Calu3 (cell line): ENCODE measurements at regions not wholly inside any gene's neighbourhood (a gene's known extent, or its start where the extent isn't known, plus 50 kb on each side); places are given as distances from the start of the nearest gene placed in this dataset.

ENCODE experiments used
- BruUV-seq: library from RNA; stranded (reverse); fragments of 400-500 nt; replicated peaks from 2 replicates; lab custom pipeline; 2021; lab: Mats Ljungman, UMichigan
- CTCF ChIA-PET: fragments of 300-600 bp; sonication (Branson Sonifier 250); formaldehyde crosslinking; loops from one replicate; lab custom pipeline; 2022; ENCODE audit warnings: antibody characterized with exemption; lab: Charles Lee
- DNase-seq: peaks from one replicate; pipeline ENCODE4 v3.0.0; 2022
- H3K27ac Mint-ChIP-seq: one replicate; pipeline ENCODE4 v1.8.0; 2022; ENCODE audit warnings: mixed read lengths; ENCODE audit not compliant: unreplicated experiment
- H3K27me3 Mint-ChIP-seq: one replicate; pipeline ENCODE4 v1.8.0; 2022; ENCODE audit warnings: mixed read lengths; ENCODE audit not compliant: unreplicated experiment
- H3K36me3 Mint-ChIP-seq: one replicate; pipeline ENCODE4 v1.8.0; 2022; ENCODE audit warnings: mild to moderate bottlenecking, moderate library complexity, mixed read lengths; ENCODE audit not compliant: insufficient read depth, unreplicated experiment
- H3K4me1 Mint-ChIP-seq: one replicate; pipeline ENCODE4 v1.8.0; 2022; ENCODE audit warnings: mild to moderate bottlenecking, low read depth, mixed read lengths; ENCODE audit not compliant: unreplicated experiment
- H3K4me3 Mint-ChIP-seq: one replicate; pipeline ENCODE4 v1.8.0; 2022; ENCODE audit warnings: mild to moderate bottlenecking, low read depth, moderate library complexity, mixed read lengths; ENCODE audit not compliant: unreplicated experiment
- H3K9me3 Mint-ChIP-seq: one replicate; pipeline ENCODE4 v1.8.0; 2022; ENCODE audit warnings: low read depth, mixed read lengths; ENCODE audit not compliant: unreplicated experiment
- CTCF ChIP-seq: fragments of 200-600 bp; IDR thresholded peaks from one replicate; pipeline ENCODE4 v1.8.0; 2022; ENCODE audit warnings: antibody characterized with exemption; ENCODE audit not compliant: unreplicated experiment
- intact Hi-C: fragments of 100-400 bp; cut with micrococcal nuclease; formaldehyde crosslinking; loops from one replicate; pipeline ENCODE4 v1.10.0; 2022; ENCODE audit not compliant: unreplicated experiment

DNA sequence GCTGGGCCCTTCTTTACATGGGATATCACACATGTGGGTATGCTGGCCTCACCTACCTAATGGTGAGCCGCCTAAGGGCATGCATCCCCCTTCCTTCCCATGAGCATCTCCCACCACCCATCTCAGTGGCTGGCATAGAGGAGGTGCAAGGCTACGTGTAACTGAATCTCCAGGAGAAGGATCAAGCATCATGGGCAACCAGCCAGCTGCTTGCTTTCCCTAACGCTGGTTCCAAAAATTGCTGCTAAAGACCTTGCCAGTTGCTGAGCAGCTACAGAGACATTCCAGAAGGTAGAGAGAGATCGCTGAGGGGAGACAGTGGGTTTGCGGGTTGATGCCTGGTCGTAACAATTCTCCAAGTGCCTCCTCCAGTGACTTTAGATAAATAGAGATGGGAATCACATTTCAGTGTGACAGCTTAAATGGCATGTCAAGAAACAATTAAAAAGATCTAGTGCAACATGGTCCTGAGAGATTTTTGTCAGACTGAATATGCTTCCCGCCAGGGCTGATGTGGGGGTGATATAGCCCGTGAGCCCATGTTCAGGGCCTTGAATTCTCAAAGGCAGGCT is 378.4 kb upstream of the CDH5 start:
- peaks cover 94% of the 10 kb centered on the region for H3K27me3 Mint-ChIP-seq
- CTCF ChIA-PET: no interaction called here
- no peak overlapping the region for H3K27ac Mint-ChIP-seq
- TF ChIP-seq CTCF: no peak
- intact Hi-C loops: no loop called here
- no peaks in the 10 kb centered on the region for H3K36me3 Mint-ChIP-seq
- no peak for DNase-seq
- H3K9me3 Mint-ChIP-seq: no peaks in the 10 kb centered on the region
- no peaks in the 10 kb centered on the region for H3K4me1 Mint-ChIP-seq
- no TSS peak for BruUV-seq
- H3K4me3 Mint-ChIP-seq: no peak overlapping the region

DNA sequence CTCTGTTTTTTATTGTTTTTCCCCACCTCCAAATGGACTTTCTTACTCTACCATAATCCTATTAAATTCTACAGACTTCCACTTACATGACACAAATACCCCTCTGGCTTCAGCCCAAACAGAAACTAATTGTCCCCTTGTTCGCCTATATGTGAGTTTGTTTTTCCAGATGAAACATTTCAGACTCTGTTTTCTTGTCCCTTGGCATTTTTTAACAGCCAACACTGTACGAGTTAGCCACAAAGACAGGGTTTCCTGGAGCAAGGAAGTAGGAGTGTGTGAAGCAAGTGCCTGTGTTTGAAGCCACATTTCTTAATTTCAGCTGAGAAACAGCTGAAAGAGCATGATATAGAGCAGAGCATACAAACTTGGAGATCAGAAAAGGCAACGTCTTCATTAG is 382.2 kb upstream of the CDH5 start:
- CTCF ChIA-PET: no interaction called here
- intact Hi-C loops: no loop called here
- H3K9me3 Mint-ChIP-seq: no peaks in the 10 kb centered on the region
- H3K27ac Mint-ChIP-seq: no peak overlapping the region
- BruUV-seq: no TSS peak
- DNase-seq: no peak
- no peaks in the 10 kb centered on the region for H3K36me3 Mint-ChIP-seq
- H3K4me3 Mint-ChIP-seq: no peak overlapping the region
- peaks cover 56% of the 10 kb centered on the region for H3K27me3 Mint-ChIP-seq
- no peak for TF ChIP-seq CTCF
- no peaks in the 10 kb centered on the region for H3K4me1 Mint-ChIP-seq

DNA sequence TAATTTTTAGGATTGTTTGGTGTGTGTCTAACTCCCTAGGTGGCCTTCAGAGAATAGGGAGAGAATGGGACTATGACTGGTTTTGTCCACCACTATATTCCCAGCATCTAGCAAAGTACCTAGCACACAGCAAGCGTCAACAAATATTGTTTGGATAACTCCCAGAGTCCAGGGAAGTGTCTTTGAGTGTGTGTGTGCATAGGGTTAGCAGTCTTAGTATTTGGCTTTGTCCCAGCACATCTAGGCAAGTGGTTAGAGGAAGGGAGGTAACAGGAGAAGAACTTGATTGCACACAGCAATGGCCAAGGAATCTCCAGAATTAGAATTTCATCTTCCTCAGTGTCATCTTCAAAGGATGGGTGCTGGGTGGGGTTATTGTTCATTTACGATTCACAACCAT is 385.4 kb upstream of the CDH5 start:
- Mint-ChIP-seq H3K27ac (no peak overlapping the region), H3K36me3 (no peaks in the 10 kb centered on the region)

DNA sequence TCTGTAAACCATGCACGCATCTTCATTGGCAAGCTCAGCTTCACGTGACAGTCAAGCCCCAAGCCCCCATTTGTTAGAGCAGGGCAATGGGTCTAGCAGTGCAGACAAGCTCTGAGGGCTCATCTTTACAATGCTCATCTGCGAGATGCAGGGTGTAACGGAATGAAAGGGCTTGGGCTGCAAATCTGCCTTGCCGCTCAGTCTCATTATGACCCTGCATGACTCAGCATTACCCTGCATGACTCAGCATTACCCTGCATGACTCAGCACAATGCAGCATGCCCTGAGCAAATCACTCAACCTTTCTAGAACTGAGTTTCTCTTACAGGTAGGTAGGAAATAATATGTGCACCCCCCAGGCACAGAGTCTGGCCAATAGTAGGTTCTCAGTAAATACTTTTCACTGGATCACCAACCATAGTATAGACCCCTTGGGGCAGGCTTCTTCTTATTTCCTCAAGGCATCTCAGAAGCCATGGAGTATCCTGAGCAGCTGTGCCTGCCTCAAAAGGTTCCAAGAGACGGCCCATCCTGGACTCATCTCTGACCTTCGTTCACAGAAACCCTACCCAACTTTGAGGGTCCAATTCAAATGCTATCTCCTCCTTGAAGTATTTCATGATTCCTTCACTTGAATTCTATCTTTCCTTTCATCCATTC is 391.3 kb upstream of the CDH5 start:
- CTCF ChIA-PET: no interaction called here
- H3K4me1 Mint-ChIP-seq: no peaks in the 10 kb centered on the region
- intact Hi-C loops: no loop called here
- H3K27ac Mint-ChIP-seq: no peak overlapping the region
- H3K36me3 Mint-ChIP-seq: no peaks in the 10 kb centered on the region
- BruUV-seq: no TSS peak
- peaks cover 4% of the 10 kb centered on the region for H3K9me3 Mint-ChIP-seq
- TF ChIP-seq CTCF: no peak
- no peak for DNase-seq
- H3K27me3 Mint-ChIP-seq: no peaks in the 10 kb centered on the region
- no peak overlapping the region for H3K4me3 Mint-ChIP-seq

More for the DNA sequence above, 385.4 kb upstream of the CDH5 start:
- DNase-seq: no peak
- Mint-ChIP-seq H3K4me1 (no peaks in the 10 kb centered on the region), H3K9me3 (no peaks in the 10 kb centered on the region), H3K27me3 (peaks cover 24% of the 10 kb centered on the region), H3K4me3 (no peak overlapping the region)
- no peak for TF ChIP-seq CTCF
- intact Hi-C loops: no loop called here
- no TSS peak for BruUV-seq
- CTCF ChIA-PET: no interaction called here
